ENCODE measurements at regions not wholly inside any gene's neighbourhood (a gene's known extent, or its start where the extent isn't known, plus 50 kb on each side); places are given as distances from the start of the nearest gene placed in this dataset.

DNA sequence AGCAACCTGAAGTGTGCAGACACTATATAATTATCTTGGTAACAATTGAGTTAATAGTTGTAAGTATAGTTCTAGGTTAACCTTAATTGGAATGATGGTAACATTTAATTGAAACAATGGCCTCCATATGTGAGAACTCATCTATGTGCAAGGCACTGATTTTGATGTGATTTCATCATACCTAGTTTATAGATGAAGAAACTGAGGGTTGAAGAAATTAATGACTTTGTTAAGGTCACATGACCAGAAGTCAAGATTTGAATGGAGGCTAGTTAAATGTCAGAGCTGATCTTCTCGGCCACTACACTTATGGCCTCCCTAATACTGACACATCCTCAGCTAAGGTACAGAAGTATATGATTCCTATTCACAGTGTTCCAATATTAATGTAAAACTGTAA, 128.2 kb upstream of the PSMD7 start:
- TF ChIP-seq, protein P1, sequence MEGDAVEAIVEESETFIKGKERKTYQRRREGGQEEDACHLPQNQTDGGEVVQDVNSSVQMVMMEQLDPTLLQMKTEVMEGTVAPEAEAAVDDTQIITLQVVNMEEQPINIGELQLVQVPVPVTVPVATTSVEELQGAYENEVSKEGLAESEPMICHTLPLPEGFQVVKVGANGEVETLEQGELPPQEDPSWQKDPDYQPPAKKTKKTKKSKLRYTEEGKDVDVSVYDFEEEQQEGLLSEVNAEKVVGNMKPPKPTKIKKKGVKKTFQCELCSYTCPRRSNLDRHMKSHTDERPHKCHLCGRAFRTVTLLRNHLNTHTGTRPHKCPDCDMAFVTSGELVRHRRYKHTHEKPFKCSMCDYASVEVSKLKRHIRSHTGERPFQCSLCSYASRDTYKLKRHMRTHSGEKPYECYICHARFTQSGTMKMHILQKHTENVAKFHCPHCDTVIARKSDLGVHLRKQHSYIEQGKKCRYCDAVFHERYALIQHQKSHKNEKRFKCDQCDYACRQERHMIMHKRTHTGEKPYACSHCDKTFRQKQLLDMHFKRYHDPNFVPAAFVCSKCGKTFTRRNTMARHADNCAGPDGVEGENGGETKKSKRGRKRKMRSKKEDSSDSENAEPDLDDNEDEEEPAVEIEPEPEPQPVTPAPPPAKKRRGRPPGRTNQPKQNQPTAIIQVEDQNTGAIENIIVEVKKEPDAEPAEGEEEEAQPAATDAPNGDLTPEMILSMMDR (conservative IDR thresholded peaks at IDR 0.05) = no peak

DNA sequence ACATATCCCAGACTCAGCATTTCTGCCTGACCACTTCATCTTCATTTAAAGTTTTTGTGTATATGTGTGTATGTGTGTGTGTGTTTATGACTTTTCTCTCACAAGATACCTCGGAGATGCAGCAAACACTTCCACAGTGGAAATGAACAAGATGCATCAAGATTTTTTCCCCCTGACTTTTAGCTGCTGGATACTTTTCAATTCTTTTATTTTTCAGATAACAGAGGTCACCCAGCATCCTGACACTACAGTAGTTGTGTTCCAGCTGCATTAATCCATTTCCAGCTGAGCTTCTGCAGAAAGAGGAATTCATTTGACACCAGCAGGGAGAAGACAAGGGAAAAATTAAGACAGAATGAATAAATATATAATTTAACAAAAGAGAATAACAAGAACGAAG, 130.2 kb upstream of the PSMD7 start:
- no peak overlapping the region for H3K4me3 ChIP-seq (ENCODE audit: low read length)
- 58 to 64% methylated on average over 2 of the region's 2 CpGs for WGBS, 2 experiments (ENCODE audit: insufficient coverage in 1 of 2, insufficient read length in 1 of 2)
- no peaks in the 10 kb centered on the region for H3K9me3 ChIP-seq (ENCODE audit: control insufficient read depth, low read length)
- Mint-ChIP-seq H3K9me3 (no peaks in the 10 kb centered on the region), H3K27ac (no peak overlapping the region), H3K36me3 (ENCODE audit: low read depth) (no peaks in the 10 kb centered on the region), H3K4me3 (no peak overlapping the region), H3K27me3 (ENCODE audit: insufficient read depth) (no peaks in the 10 kb centered on the region), H3K4me1 (peaks cover 3% of the 10 kb centered on the region)
- TF ChIP-seq, protein P1 (conservative IDR thresholded peaks at IDR 0.05) = no peak
- no peak overlapping the region for H3K9ac ChIP-seq (ENCODE audit: extremely low read depth, low read length, poor library complexity, severe bottlenecking)
- no peaks in the 10 kb centered on the region for H3K4me1 ChIP-seq (ENCODE audit: control insufficient read depth, insufficient read depth, low read length)
- no peak overlapping the region for H3K27ac ChIP-seq (ENCODE audit: low read depth, low read length)
- no peak for DNase-seq
- H3K27me3 ChIP-seq (ENCODE audit: control insufficient read depth, insufficient read depth, low read length, poor library complexity, severe bottlenecking) = no peaks in the 10 kb centered on the region
- no peaks in the 10 kb centered on the region for H3K36me3 ChIP-seq (ENCODE audit: control insufficient read depth, insufficient read depth, low read length)

More for the DNA sequence above, 128.2 kb upstream of the PSMD7 start:
- no peaks in the 10 kb centered on the region for H3K4me1 ChIP-seq (ENCODE audit: control insufficient read depth, insufficient read depth, low read length)
- Mint-ChIP-seq H3K36me3 (ENCODE audit: low read depth) (no peaks in the 10 kb centered on the region), H3K27me3 (ENCODE audit: insufficient read depth) (no peaks in the 10 kb centered on the region), H3K27ac (no peak overlapping the region), H3K4me1 (peaks cover 3% of the 10 kb centered on the region), H3K4me3 (no peak overlapping the region), H3K9me3 (no peaks in the 10 kb centered on the region)
- H3K36me3 ChIP-seq (ENCODE audit: control insufficient read depth, insufficient read depth, low read length) = no peaks in the 10 kb centered on the region
- no peaks in the 10 kb centered on the region for H3K9me3 ChIP-seq (ENCODE audit: control insufficient read depth, low read length)
- H3K9ac ChIP-seq (ENCODE audit: extremely low read depth, low read length, poor library complexity, severe bottlenecking) = no peak overlapping the region
- no peaks in the 10 kb centered on the region for H3K27me3 ChIP-seq (ENCODE audit: control insufficient read depth, insufficient read depth, low read length, poor library complexity, severe bottlenecking)
- 100% methylated on average over 1 of the region's 1 CpG for WGBS, 2 experiments (ENCODE audit: insufficient coverage in 1 of 2, insufficient read length in 1 of 2)
- no peak overlapping the region for H3K27ac ChIP-seq (ENCODE audit: low read depth, low read length)
- no peak for DNase-seq
- no peak overlapping the region for H3K4me3 ChIP-seq (ENCODE audit: low read length)

DNA sequence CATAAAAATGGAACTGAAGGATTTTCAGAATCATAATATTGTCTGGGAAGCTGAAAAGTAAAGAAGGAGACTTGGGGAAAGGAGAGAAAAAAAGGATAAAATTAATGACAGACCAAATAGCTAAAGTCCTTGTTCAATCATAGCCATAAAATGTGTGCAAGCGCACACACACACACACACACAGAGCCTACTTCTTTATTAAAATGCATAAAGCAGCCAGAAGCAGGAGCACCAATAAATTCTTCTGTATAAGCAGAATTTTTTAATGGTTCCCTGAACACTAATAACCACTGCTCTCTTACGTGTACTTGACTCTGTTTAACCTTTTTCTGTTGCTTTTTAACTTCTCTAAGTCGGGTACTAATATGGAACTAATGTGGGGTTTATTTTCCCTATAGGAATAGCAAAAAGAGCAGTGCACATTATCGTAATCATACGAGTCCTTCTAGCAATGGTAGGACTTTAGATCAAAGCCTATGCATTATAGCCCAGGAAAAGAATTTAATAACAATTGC, 131.0 kb upstream of the PSMD7 start:
- TF ChIP-seq, protein P1 (conservative IDR thresholded peaks at IDR 0.05) = no peak
- 79% methylated on average over 5 of the region's 5 CpGs; no CpG with 5 or more reads in 1 of the 2 experiments for WGBS, 2 experiments (ENCODE audit: insufficient coverage in 1 of 2, insufficient read length in 1 of 2)
- Mint-ChIP-seq H3K36me3 (ENCODE audit: low read depth) (no peaks in the 10 kb centered on the region), H3K4me1 (peaks cover 3% of the 10 kb centered on the region), H3K27ac (no peak overlapping the region), H3K9me3 (peaks cover 5% of the 10 kb centered on the region), H3K27me3 (ENCODE audit: insufficient read depth) (no peaks in the 10 kb centered on the region), H3K4me3 (no peak overlapping the region)
- no peaks in the 10 kb centered on the region for H3K27me3 ChIP-seq (ENCODE audit: control insufficient read depth, insufficient read depth, low read length, poor library complexity, severe bottlenecking)
- no peaks in the 10 kb centered on the region for H3K4me1 ChIP-seq (ENCODE audit: control insufficient read depth, insufficient read depth, low read length)
- H3K27ac ChIP-seq (ENCODE audit: low read depth, low read length) = no peak overlapping the region
- H3K9me3 ChIP-seq (ENCODE audit: control insufficient read depth, low read length) = no peaks in the 10 kb centered on the region
- no peak overlapping the region for H3K4me3 ChIP-seq (ENCODE audit: low read length)
- H3K9ac ChIP-seq (ENCODE audit: extremely low read depth, low read length, poor library complexity, severe bottlenecking) = no peak overlapping the region
- no peaks in the 10 kb centered on the region for H3K36me3 ChIP-seq (ENCODE audit: control insufficient read depth, insufficient read depth, low read length)
- no peak for DNase-seq

All from endodermal cell (in vitro differentiated cells).